Tibial nerve (tissue), 4 donors: ENCODE measurements at regions not wholly inside any gene's neighbourhood (a gene's known extent, or its start where the extent isn't known, plus 50 kb on each side); places are given as distances from the start of the nearest gene placed in this dataset.

Source experiments
- CTCF ChIP-seq, 5 experiments: fragments of 200-600 bp in 3 of 5; fragments of 450-650 bp in 2 of 5; sonication (generic) in 3 of 5; IDR thresholded peaks; one replicate each; pipeline ENCODE4 v1.5.1; 2016 to 2019; ENCODE audit warnings: antibody characterized with exemption in 5 of 5, mild to moderate bottlenecking in 3 of 5, moderate library complexity in 2 of 5
- EP300 ChIP-seq, 2 donors: sonication (generic); formaldehyde crosslinking; IDR thresholded peaks; one replicate each; pipeline ENCODE4 v1.6.1; 2017; ENCODE audit warnings: antibody characterized with exemption in 2 of 2, mild to moderate bottlenecking in 1 of 2
- POLR2A ChIP-seq, 2 donors: fragments of 450-650 bp; IDR thresholded peaks; one replicate each; pipeline ENCODE4 v1.6.1; 2017; ENCODE audit warnings: antibody characterized with exemption in 2 of 2, mild to moderate bottlenecking in 2 of 2, moderate library complexity in 2 of 2

GRCh38 chr16:87074641-87075318, 242.4 kb downstream of the C16orf95 start:
- TF ChIP-seq CTCF (IDR thresholded peaks at IDR 0.05) (no peak), POLR2A (IDR thresholded peaks at IDR 0.05) (no peak), EP300 (IDR thresholded peaks at IDR 0.05) (no peak)
